ENCODE measurements at regions not wholly inside any gene's neighbourhood (a gene's known extent, or its start where the extent isn't known, plus 50 kb on each side); places are given as distances from the start of the nearest gene placed in this dataset.

DNA sequence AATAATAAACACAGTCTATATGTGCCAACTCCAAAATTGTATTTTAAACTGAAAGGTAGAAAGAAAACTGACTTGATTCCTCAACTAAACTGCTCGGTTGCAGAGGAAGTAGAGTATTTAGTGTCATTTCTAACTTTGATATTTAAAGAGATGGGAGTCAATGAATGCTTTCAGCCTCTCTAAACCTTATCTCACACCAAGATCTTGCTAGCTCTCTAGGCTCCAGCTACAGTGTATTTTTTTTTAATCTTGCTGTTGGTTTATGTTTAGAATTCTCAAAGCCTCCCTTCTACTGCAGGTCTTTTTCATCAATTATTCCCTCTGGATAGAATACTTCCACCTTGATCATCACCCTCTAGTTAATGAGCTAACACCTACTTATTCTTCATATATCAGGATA is 419.4 kb upstream of the ZNF462 start:
- Mint-ChIP-seq H3K4me3 (no peak overlapping the region), H3K4me1 (peaks cover 26% of the 10 kb centered on the region), H3K27me3 (ENCODE audit: low read depth) (no peaks in the 10 kb centered on the region; the same call in 1 of the 2 replicates), H3K9me3 (peaks cover 31% of the 10 kb centered on the region), H3K27ac (no peak overlapping the region), H3K36me3 (peaks cover 29% of the 10 kb centered on the region)
- TF ChIP-seq CBFB (CRISPR knock-in tag; IDR thresholded peaks at IDR 0.05; ENCODE audit: low read depth): no peak
- TF ChIP-seq FOXP1 (CRISPR knock-in tag; IDR thresholded peaks at IDR 0.05; ENCODE audit: borderline replicate concordance): no peak
- TF ChIP-seq, protein P1, sequence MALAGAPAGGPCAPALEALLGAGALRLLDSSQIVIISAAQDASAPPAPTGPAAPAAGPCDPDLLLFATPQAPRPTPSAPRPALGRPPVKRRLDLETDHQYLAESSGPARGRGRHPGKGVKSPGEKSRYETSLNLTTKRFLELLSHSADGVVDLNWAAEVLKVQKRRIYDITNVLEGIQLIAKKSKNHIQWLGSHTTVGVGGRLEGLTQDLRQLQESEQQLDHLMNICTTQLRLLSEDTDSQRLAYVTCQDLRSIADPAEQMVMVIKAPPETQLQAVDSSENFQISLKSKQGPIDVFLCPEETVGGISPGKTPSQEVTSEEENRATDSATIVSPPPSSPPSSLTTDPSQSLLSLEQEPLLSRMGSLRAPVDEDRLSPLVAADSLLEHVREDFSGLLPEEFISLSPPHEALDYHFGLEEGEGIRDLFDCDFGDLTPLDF (CRISPR knock-in tag; IDR thresholded peaks at IDR 0.05): no peak
- TF ChIP-seq KAT7 (CRISPR knock-in tag; IDR thresholded peaks at IDR 0.05; ENCODE audit: borderline replicate concordance): no peak
- TF ChIP-seq ZNF317 (CRISPR knock-in tag; IDR thresholded peaks at IDR 0.05; ENCODE audit: borderline replicate concordance, low read depth): no peak
- TF ChIP-seq, protein P2, sequence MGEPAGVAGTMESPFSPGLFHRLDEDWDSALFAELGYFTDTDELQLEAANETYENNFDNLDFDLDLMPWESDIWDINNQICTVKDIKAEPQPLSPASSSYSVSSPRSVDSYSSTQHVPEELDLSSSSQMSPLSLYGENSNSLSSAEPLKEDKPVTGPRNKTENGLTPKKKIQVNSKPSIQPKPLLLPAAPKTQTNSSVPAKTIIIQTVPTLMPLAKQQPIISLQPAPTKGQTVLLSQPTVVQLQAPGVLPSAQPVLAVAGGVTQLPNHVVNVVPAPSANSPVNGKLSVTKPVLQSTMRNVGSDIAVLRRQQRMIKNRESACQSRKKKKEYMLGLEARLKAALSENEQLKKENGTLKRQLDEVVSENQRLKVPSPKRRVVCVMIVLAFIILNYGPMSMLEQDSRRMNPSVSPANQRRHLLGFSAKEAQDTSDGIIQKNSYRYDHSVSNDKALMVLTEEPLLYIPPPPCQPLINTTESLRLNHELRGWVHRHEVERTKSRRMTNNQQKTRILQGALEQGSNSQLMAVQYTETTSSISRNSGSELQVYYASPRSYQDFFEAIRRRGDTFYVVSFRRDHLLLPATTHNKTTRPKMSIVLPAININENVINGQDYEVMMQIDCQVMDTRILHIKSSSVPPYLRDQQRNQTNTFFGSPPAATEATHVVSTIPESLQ (CRISPR knock-in tag; IDR thresholded peaks at IDR 0.05): no peak
- no peak for TF ChIP-seq ELF4 (CRISPR knock-in tag; IDR thresholded peaks at IDR 0.05; ENCODE audit: low read depth)
- TF ChIP-seq, protein P3, sequence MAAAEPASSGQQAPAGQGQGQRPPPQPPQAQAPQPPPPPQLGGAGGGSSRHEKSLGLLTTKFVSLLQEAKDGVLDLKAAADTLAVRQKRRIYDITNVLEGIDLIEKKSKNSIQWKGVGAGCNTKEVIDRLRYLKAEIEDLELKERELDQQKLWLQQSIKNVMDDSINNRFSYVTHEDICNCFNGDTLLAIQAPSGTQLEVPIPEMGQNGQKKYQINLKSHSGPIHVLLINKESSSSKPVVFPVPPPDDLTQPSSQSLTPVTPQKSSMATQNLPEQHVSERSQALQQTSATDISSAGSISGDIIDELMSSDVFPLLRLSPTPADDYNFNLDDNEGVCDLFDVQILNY (CRISPR knock-in tag; IDR thresholded peaks at IDR 0.05): no peak
- no peak for TF ChIP-seq OVOL2 (CRISPR knock-in tag; IDR thresholded peaks at IDR 0.05; ENCODE audit: borderline replicate concordance)
- TF ChIP-seq ZNF138 (CRISPR knock-in tag; conservative IDR thresholded peaks at IDR 0.05): no peak
- no peak for TF ChIP-seq TEAD4 (CRISPR knock-in tag; IDR thresholded peaks at IDR 0.05)
- no peak for TF ChIP-seq IRF2 (CRISPR knock-in tag; IDR thresholded peaks at IDR 0.05; ENCODE audit: borderline replicate concordance, low read depth)
- TF ChIP-seq CREB1 (CRISPR knock-in tag; IDR thresholded peaks at IDR 0.05): no peak
- TF ChIP-seq, protein P4, sequence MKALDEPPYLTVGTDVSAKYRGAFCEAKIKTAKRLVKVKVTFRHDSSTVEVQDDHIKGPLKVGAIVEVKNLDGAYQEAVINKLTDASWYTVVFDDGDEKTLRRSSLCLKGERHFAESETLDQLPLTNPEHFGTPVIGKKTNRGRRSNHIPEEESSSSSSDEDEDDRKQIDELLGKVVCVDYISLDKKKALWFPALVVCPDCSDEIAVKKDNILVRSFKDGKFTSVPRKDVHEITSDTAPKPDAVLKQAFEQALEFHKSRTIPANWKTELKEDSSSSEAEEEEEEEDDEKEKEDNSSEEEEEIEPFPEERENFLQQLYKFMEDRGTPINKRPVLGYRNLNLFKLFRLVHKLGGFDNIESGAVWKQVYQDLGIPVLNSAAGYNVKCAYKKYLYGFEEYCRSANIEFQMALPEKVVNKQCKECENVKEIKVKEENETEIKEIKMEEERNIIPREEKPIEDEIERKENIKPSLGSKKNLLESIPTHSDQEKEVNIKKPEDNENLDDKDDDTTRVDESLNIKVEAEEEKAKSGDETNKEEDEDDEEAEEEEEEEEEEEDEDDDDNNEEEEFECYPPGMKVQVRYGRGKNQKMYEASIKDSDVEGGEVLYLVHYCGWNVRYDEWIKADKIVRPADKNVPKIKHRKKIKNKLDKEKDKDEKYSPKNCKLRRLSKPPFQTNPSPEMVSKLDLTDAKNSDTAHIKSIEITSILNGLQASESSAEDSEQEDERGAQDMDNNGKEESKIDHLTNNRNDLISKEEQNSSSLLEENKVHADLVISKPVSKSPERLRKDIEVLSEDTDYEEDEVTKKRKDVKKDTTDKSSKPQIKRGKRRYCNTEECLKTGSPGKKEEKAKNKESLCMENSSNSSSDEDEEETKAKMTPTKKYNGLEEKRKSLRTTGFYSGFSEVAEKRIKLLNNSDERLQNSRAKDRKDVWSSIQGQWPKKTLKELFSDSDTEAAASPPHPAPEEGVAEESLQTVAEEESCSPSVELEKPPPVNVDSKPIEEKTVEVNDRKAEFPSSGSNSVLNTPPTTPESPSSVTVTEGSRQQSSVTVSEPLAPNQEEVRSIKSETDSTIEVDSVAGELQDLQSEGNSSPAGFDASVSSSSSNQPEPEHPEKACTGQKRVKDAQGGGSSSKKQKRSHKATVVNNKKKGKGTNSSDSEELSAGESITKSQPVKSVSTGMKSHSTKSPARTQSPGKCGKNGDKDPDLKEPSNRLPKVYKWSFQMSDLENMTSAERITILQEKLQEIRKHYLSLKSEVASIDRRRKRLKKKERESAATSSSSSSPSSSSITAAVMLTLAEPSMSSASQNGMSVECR (CRISPR knock-in tag; IDR thresholded peaks at IDR 0.05; ENCODE audit: borderline replicate concordance): no peak
- ChIA-PET CTCF (no interaction called here), POLR2A (no interaction called here)
- DNase-seq (ENCODE audit: low spot score): no peak
- ATAC-seq: no peak

DNA sequence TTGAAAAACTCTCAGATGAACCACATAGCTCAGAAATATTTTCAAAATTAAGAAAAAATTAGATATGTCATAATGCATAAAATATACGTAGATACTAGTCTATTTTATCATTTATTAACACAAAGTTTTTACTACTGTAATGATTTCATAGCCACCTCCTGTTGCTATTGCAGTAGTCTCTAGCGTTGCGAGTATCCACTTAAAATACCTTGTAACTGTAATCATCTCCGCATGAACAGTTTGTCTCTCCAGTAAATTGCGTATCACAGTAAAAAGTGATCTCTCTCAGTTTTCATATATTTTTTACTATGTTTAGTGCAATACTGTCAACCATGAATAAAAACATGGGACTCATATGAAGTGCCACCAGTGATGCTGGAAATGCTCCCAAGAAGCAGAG is 417.9 kb upstream of the ZNF462 start:
- ATAC-seq: no peak
- CTCF ChIA-PET: interaction anchor here (0.6 kb wide), 1 partner anchor 80 kb away, joined by 3 read pairs; no protein-coding TSS in a partner anchor
- TF ChIP-seq ZNF423 (CRISPR knock-in tag; IDR thresholded peaks at IDR 0.05) (no peak), TEAD4 (CRISPR knock-in tag; IDR thresholded peaks at IDR 0.05) (no peak), ZNF121 (CRISPR knock-in tag; IDR thresholded peaks at IDR 0.05) (no peak)

More for the DNA sequence above, 417.9 kb upstream of the ZNF462 start:
- H3K9me3 Mint-ChIP-seq: peaks cover 23% of the 10 kb centered on the region
- H3K36me3 Mint-ChIP-seq: peaks cover 22% of the 10 kb centered on the region
- POLR2A ChIA-PET: no interaction called here
- H3K4me3 Mint-ChIP-seq: no peak overlapping the region
- no peaks in the 10 kb centered on the region; the same call in 1 of the 2 replicates for H3K27me3 Mint-ChIP-seq (ENCODE audit: low read depth)
- no peak overlapping the region for H3K27ac Mint-ChIP-seq
- H3K4me1 Mint-ChIP-seq: peaks cover 28% of the 10 kb centered on the region
- no peak for DNase-seq (ENCODE audit: low spot score)

Measured in WTC11 (cell line).